ENCODE measurements at regions not wholly inside any gene's neighbourhood (a gene's known extent, or its start where the extent isn't known, plus 50 kb on each side); places are given as distances from the start of the nearest gene placed in this dataset.

DNA sequence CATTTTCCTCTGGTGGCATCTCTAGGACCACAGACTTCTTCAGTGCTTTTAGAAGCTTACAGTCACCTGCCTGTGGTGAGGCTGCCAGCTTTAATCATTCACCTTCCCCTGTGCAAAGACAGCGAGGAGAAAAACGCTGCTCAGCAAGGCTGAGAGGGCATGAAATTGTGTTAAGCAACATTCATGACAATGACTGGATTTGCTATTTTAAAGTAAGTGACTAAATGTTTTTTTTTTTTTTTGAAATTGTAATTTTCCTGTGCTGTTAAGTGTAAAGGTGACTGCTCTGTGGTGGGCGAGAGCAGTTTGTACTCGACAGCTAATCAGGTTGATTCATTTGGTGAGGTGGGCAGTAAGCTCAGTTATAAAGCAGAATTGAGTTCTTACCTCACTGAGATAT lies 240.4 kb downstream of the NSUN3 start:
- no peaks in the 10 kb centered on the region for H3K27me3 ChIP-seq (replicated peaks; ENCODE audit: control insufficient read depth, insufficient read depth, low read length)
- DNase-seq (ENCODE audit: extremely low read depth, insufficient read length), result no peak
- no peak overlapping the region for H3K4me3 ChIP-seq (replicated peaks; ENCODE audit: low read depth, low read length)
- H3K36me3 ChIP-seq (ENCODE audit: control insufficient read depth, insufficient read depth, low read length), result no peaks in the 10 kb centered on the region
- TF ChIP-seq, protein P1, sequence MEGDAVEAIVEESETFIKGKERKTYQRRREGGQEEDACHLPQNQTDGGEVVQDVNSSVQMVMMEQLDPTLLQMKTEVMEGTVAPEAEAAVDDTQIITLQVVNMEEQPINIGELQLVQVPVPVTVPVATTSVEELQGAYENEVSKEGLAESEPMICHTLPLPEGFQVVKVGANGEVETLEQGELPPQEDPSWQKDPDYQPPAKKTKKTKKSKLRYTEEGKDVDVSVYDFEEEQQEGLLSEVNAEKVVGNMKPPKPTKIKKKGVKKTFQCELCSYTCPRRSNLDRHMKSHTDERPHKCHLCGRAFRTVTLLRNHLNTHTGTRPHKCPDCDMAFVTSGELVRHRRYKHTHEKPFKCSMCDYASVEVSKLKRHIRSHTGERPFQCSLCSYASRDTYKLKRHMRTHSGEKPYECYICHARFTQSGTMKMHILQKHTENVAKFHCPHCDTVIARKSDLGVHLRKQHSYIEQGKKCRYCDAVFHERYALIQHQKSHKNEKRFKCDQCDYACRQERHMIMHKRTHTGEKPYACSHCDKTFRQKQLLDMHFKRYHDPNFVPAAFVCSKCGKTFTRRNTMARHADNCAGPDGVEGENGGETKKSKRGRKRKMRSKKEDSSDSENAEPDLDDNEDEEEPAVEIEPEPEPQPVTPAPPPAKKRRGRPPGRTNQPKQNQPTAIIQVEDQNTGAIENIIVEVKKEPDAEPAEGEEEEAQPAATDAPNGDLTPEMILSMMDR (IDR thresholded peaks at IDR 0.05; ENCODE audit: insufficient read depth, low read length, poor library complexity, severe bottlenecking), result no peak

GRCh38 chr3:94303897-94304296 lies 241.0 kb downstream of the NSUN3 start:
- no peak overlapping the region for H3K4me3 ChIP-seq (replicated peaks; ENCODE audit: low read depth, low read length)
- DNase-seq (ENCODE audit: extremely low read depth, insufficient read length), result no peak
- H3K36me3 ChIP-seq (ENCODE audit: control insufficient read depth, insufficient read depth, low read length), result no peaks in the 10 kb centered on the region
- TF ChIP-seq, protein P1 (IDR thresholded peaks at IDR 0.05; ENCODE audit: insufficient read depth, low read length, poor library complexity, severe bottlenecking), result no peak
- no peaks in the 10 kb centered on the region for H3K27me3 ChIP-seq (replicated peaks; ENCODE audit: control insufficient read depth, insufficient read depth, low read length)

DNA sequence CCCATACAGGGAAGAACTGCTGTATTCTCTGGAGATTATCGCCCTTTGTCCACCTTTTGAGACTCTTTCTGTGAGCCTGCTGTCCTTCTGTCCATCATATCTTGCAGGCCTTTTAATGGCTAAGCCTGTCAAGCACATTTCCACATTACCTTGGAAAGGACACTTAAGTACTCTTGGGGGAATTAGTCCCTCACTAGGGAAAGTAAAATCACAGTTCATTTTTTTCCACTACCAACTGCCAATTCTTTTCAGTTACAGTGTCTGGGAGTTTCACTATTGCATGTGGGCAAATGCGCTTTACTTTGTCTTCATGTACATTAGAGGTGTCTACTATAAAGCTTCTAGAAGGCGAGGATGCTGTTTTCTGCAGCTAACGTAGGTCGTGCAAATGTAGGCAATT lies 242.1 kb downstream of the NSUN3 start:
- TF ChIP-seq, protein P1 (IDR thresholded peaks at IDR 0.05; ENCODE audit: insufficient read depth, low read length, poor library complexity, severe bottlenecking), result no peak
- Histone ChIP-seq H3K4me3 (replicated peaks; ENCODE audit: low read depth, low read length) (no peak overlapping the region), H3K36me3 (ENCODE audit: control insufficient read depth, insufficient read depth, low read length) (no peaks in the 10 kb centered on the region), H3K27me3 (replicated peaks; ENCODE audit: control insufficient read depth, insufficient read depth, low read length) (no peaks in the 10 kb centered on the region)
- no peak for DNase-seq (ENCODE audit: extremely low read depth, insufficient read length)

- DNase-seq (ENCODE audit: extremely low read depth, insufficient read length), result no peak
- Histone ChIP-seq H3K27me3 (replicated peaks; ENCODE audit: control insufficient read depth, insufficient read depth, low read length) (no peaks in the 10 kb centered on the region), H3K4me3 (replicated peaks; ENCODE audit: low read depth, low read length) (no peak overlapping the region), H3K36me3 (ENCODE audit: control insufficient read depth, insufficient read depth, low read length) (no peaks in the 10 kb centered on the region)
- TF ChIP-seq, protein P1 (IDR thresholded peaks at IDR 0.05; ENCODE audit: insufficient read depth, low read length, poor library complexity, severe bottlenecking), result no peak
Observed at GRCh38 chr3:94305835-94306611, 243.2 kb downstream of the NSUN3 start.

DNA sequence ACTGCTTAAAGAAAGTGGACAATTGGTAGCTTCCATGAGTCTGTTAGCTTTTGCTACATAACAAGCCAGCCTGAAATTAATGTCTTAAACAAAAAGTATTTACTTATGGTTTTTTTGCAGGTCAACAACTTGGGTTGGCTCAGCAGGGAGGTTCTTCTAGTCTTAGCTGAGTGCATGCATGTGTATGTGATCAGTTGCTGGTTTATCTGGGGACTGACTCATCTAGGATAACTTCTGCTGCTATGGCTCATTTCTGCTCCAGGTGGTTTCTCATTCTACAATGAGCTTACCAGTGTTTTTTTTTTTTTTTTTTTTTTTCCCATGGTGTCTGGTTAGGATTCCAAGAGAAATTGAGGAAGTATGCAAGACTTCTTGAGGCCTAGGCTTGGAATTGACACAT lies 244.7 kb downstream of the NSUN3 start:
- TF ChIP-seq, protein P1 (IDR thresholded peaks at IDR 0.05; ENCODE audit: insufficient read depth, low read length, poor library complexity, severe bottlenecking), result no peak
- DNase-seq (ENCODE audit: extremely low read depth, insufficient read length), result no peak
- Histone ChIP-seq H3K36me3 (ENCODE audit: control insufficient read depth, insufficient read depth, low read length) (no peaks in the 10 kb centered on the region), H3K27me3 (replicated peaks; ENCODE audit: control insufficient read depth, insufficient read depth, low read length) (no peaks in the 10 kb centered on the region), H3K4me3 (replicated peaks; ENCODE audit: low read depth, low read length) (no peak overlapping the region)
